Mesendoderm (in vitro differentiated cells): ENCODE measurements at regions not wholly inside any gene's neighbourhood (a gene's known extent, or its start where the extent isn't known, plus 50 kb on each side); places are given as distances from the start of the nearest gene placed in this dataset.
A peak's percentile ranks its signal among the peaks of the same experiment; 100 is the strongest.

Experiments
- DNase-seq: peaks from one replicate; pipeline ENCODE4 v3.0.0; 2013
- H2AK5ac ChIP-seq: 2 replicates; pipeline ENCODE4 v1.6.1; 2013; ENCODE audit warnings: low read length, inconsistent platforms
- H2BK120ac ChIP-seq: 2 replicates; pipeline ENCODE4 v1.6.1; 2013; ENCODE audit warnings: low read depth, mild to moderate bottlenecking, low read length, moderate library complexity, mixed read lengths
- H2BK15ac ChIP-seq: replicated peaks from 2 replicates; pipeline ENCODE4 v1.6.1; 2013; ENCODE audit warnings: low read depth, mild to moderate bottlenecking, moderate library complexity
- H2BK5ac ChIP-seq: 2 replicates; pipeline ENCODE4 v1.6.1; 2013; ENCODE audit warnings: low read length, inconsistent platforms
- H3K18ac ChIP-seq: 2 replicates; pipeline ENCODE4 v1.6.1; 2013; ENCODE audit warnings: mild to moderate bottlenecking, low read length, mixed read lengths
- H3K23ac ChIP-seq: one replicate; pipeline ENCODE4 v1.6.1; 2013; ENCODE audit warnings: low read length
- H3K27ac ChIP-seq: 2 replicates; pipeline ENCODE4 v1.5.1; 2013; ENCODE audit warnings: low read depth, mild to moderate bottlenecking, inconsistent platforms, low read length, moderate library complexity
- H3K27me3 ChIP-seq: 2 replicates; pipeline ENCODE4 v1.6.1; 2013; ENCODE audit warnings: low read length, control low read depth, mild to moderate bottlenecking, inconsistent platforms; ENCODE audit not compliant: insufficient read depth, poor library complexity
- H3K36me3 ChIP-seq: 2 replicates; pipeline ENCODE4 v1.6.1; 2013; ENCODE audit warnings: low read length, inconsistent platforms; ENCODE audit not compliant: control insufficient read depth, insufficient read depth
- H3K4ac ChIP-seq: one replicate; pipeline ENCODE4 v1.6.1; 2013; ENCODE audit warnings: low read depth, mild to moderate bottlenecking, low read length, moderate library complexity
- H3K4me1 ChIP-seq: 2 replicates; pipeline ENCODE4 v1.6.1; 2013; ENCODE audit warnings: low read depth, low read length, inconsistent platforms; ENCODE audit not compliant: control insufficient read depth
- H3K4me2 ChIP-seq: 2 replicates; pipeline ENCODE4 v1.6.1; 2013; ENCODE audit warnings: low read length
- H3K4me3 ChIP-seq: 2 replicates; pipeline ENCODE4 v1.5.1; 2013; ENCODE audit warnings: mild to moderate bottlenecking, low read length
- H3K56ac ChIP-seq: one replicate; pipeline ENCODE4 v1.6.1; 2013; ENCODE audit warnings: low read length
- H3K79me1 ChIP-seq: 2 replicates; pipeline ENCODE4 v1.6.1; 2013; ENCODE audit warnings: low read length, inconsistent platforms
- H3K79me2 ChIP-seq: 2 replicates; pipeline ENCODE4 v1.6.1; 2013; ENCODE audit warnings: mild to moderate bottlenecking, low read length; ENCODE audit not compliant: control insufficient read depth, insufficient read depth
- H3K9ac ChIP-seq: 2 replicates; pipeline ENCODE4 v1.6.1; 2013; ENCODE audit warnings: low read length, inconsistent platforms
- H4K5ac ChIP-seq: one replicate; pipeline ENCODE4 v1.6.1; 2013; ENCODE audit warnings: low read length
- H4K8ac ChIP-seq: one replicate; pipeline ENCODE4 v1.6.1; 2013; ENCODE audit warnings: low read depth, mild to moderate bottlenecking, control low read depth, low read length, moderate library complexity
- WGBS: extraction: QIAGEN DNeasy Blood & Tissue Kit; methylation state at CpG from one replicate; pipeline ENCODE4 v1.1.7; 2013; ENCODE audit warnings: low lambda C conversion rate, missing lambda C conversion rate; ENCODE audit not compliant: insufficient coverage; ENCODE audit errors: extremely low coverage; 5-methylcytosine and 5-hydroxymethylcytosine counted together

GRCh38 chr1:230591678-230592077 lies 50.6 kb upstream of the COG2 start:
- Histone ChIP-seq H2BK15ac (no peak overlapping the region), H3K56ac (no peak overlapping the region), H3K79me1 (no peaks in the 10 kb centered on the region), H4K8ac (no peak overlapping the region), H3K18ac (no peak overlapping the region), H3K4me3 (no peak overlapping the region), H4K5ac (no peak overlapping the region), H3K9ac (no peak overlapping the region), H3K27me3 (no peaks in the 10 kb centered on the region), H3K27ac (no peak overlapping the region), H3K4me2 (no peak overlapping the region), H3K23ac (no peak overlapping the region), H3K79me2 (no peaks in the 10 kb centered on the region), H2AK5ac (no peak overlapping the region), H3K4ac (no peak overlapping the region), H2BK120ac (no peak overlapping the region), H3K36me3 (no peaks in the 10 kb centered on the region), H3K4me1 (no peaks in the 10 kb centered on the region), H2BK5ac (no peak overlapping the region)
- no peak for DNase-seq
- WGBS: no CpG with 5 or more reads among the region's 4 CpGs

DNA sequence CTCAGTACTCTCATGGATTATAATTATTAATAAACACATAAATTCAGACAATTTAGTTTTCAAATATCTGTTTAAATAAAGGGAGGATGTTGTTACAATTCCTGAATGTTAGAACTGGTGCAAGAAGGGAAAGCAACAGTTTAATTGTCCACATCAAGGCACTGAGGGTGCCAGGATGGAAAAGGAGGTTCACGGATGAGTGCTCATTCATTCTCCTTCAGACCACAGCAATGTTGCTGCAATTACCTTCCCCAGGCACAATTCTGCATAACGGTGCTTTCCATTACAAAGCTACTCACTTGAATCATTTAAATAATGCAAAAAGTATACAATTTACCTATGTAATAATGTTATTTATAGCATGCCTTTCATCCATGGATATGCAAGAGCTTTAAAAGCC lies 52.3 kb upstream of the COG2 start:
- Histone ChIP-seq H3K4me2 (no peak overlapping the region), H3K79me2 (no peaks in the 10 kb centered on the region), H3K56ac (no peak overlapping the region), H3K79me1 (no peaks in the 10 kb centered on the region), H4K8ac (no peak overlapping the region), H3K36me3 (no peaks in the 10 kb centered on the region), H2BK5ac (no peak overlapping the region), H3K4me3 (no peak overlapping the region), H3K23ac (no peak overlapping the region), H4K5ac (no peak overlapping the region), H3K18ac (no peak overlapping the region), H3K4me1 (no peaks in the 10 kb centered on the region), H2AK5ac (no peak overlapping the region), H3K9ac (no peak overlapping the region), H2BK15ac (no peak overlapping the region), H3K27ac (no peak overlapping the region), H2BK120ac (no peak overlapping the region), H3K27me3 (no peaks in the 10 kb centered on the region), H3K4ac (no peak overlapping the region)
- no peak for DNase-seq
- no CpG with 5 or more reads among the region's 2 CpGs for WGBS

- Histone ChIP-seq H3K27ac (no peak overlapping the region), H2AK5ac (no peak overlapping the region), H3K23ac (no peak overlapping the region), H3K79me2 (no peaks in the 10 kb centered on the region), H3K4ac (no peak overlapping the region), H3K18ac (no peak overlapping the region), H3K79me1 (no peaks in the 10 kb centered on the region), H3K4me1 (no peaks in the 10 kb centered on the region), H4K8ac (no peak overlapping the region), H3K9ac (no peak overlapping the region), H3K4me3 (no peak overlapping the region), H2BK5ac (no peak overlapping the region), H3K56ac (no peak overlapping the region), H3K4me2 (no peak overlapping the region), H3K36me3 (no peaks in the 10 kb centered on the region), H2BK15ac (no peak overlapping the region), H3K27me3 (no peaks in the 10 kb centered on the region), H2BK120ac (no peak overlapping the region), H4K5ac (no peak overlapping the region)
- DNase-seq: no peak
Measured at GRCh38 chr1:230588323-230588746, 53.9 kb upstream of the COG2 start.

- no peak overlapping the region for H3K27ac ChIP-seq
- H3K23ac ChIP-seq: no peak overlapping the region
- H3K4me2 ChIP-seq: no peak overlapping the region
- H3K79me1 ChIP-seq: no peaks in the 10 kb centered on the region
- no peak overlapping the region for H2BK120ac ChIP-seq
- no peak overlapping the region for H3K4ac ChIP-seq
- H3K4me1 ChIP-seq: no peaks in the 10 kb centered on the region
- no peak overlapping the region for H2BK15ac ChIP-seq
- H4K8ac ChIP-seq: no peak overlapping the region
- no peak overlapping the region for H3K9ac ChIP-seq
- H3K36me3 ChIP-seq: no peaks in the 10 kb centered on the region
- H3K18ac ChIP-seq: no peak overlapping the region
- no peak overlapping the region for H2BK5ac ChIP-seq
- no peak for DNase-seq
- no peaks in the 10 kb centered on the region for H3K27me3 ChIP-seq
- H3K56ac ChIP-seq: no peak overlapping the region
- no peak overlapping the region for H2AK5ac ChIP-seq
- no peaks in the 10 kb centered on the region for H3K79me2 ChIP-seq
- H4K5ac ChIP-seq: no peak overlapping the region
- no CpG with 5 or more reads among the region's 3 CpGs for WGBS
- no peak overlapping the region for H3K4me3 ChIP-seq
Measured at GRCh38 chr1:230587061-230587460, 55.2 kb upstream of the COG2 start.

- no peak overlapping the region for H3K27ac ChIP-seq
- H4K5ac ChIP-seq: no peak overlapping the region
- no peak overlapping the region for H3K18ac ChIP-seq
- H3K23ac ChIP-seq: no peak overlapping the region
- no peak overlapping the region for H3K56ac ChIP-seq
- H3K36me3 ChIP-seq: no peaks in the 10 kb centered on the region
- no peak overlapping the region for H3K4me3 ChIP-seq
- H3K4me1 ChIP-seq: no peaks in the 10 kb centered on the region
- no peak overlapping the region for H2BK5ac ChIP-seq
- no peak overlapping the region for H4K8ac ChIP-seq
- H3K4ac ChIP-seq: no peak overlapping the region
- H3K27me3 ChIP-seq: no peaks in the 10 kb centered on the region
- H2BK15ac ChIP-seq: no peak overlapping the region
- H3K79me2 ChIP-seq: no peaks in the 10 kb centered on the region
- H2BK120ac ChIP-seq: no peak overlapping the region
- no peak for DNase-seq
- no peak overlapping the region for H3K4me2 ChIP-seq
- no peaks in the 10 kb centered on the region for H3K79me1 ChIP-seq
- no peak overlapping the region for H2AK5ac ChIP-seq
- no peak overlapping the region for H3K9ac ChIP-seq
Measured at GRCh38 chr1:230584660-230585059, 57.6 kb upstream of the COG2 start.

- Histone ChIP-seq H3K4me2 (no peak overlapping the region), H3K4ac (no peak overlapping the region), H2BK15ac (no peak overlapping the region), H2BK120ac (no peak overlapping the region), H3K4me1 (no peaks in the 10 kb centered on the region), H3K9ac (no peak overlapping the region), H3K27me3 (no peaks in the 10 kb centered on the region), H3K56ac (no peak overlapping the region), H3K18ac (no peak overlapping the region), H3K23ac (no peak overlapping the region), H2AK5ac (no peak overlapping the region), H3K79me2 (no peaks in the 10 kb centered on the region), H4K8ac (no peak overlapping the region), H3K79me1 (no peaks in the 10 kb centered on the region), H3K36me3 (no peaks in the 10 kb centered on the region), H2BK5ac (no peak overlapping the region), H3K27ac (no peak overlapping the region), H3K4me3 (no peak overlapping the region), H4K5ac (no peak overlapping the region)
- no CpG with 5 or more reads among the region's 19 CpGs for WGBS
- peak; percentile 59 for DNase-seq
Measured at GRCh38 chr1:230581446-230582079, 60.7 kb upstream of the COG2 start.
